Lung (tissue), 11 donors: ENCODE measurements at regions not wholly inside any gene's neighbourhood (a gene's known extent, or its start where the extent isn't known, plus 50 kb on each side); places are given as distances from the start of the nearest gene placed in this dataset.

ENCODE experiments used
- ATAC-seq: fragments of 200-7000 bp; cut with Tn5 transposase; one replicate; pipeline ENCODE4 v1.9.1; 2020; ENCODE audit warnings: moderate number of reproducible peaks; ENCODE audit not compliant: insufficient read depth, low FRiP score
- DNase-seq, 3 donors: peaks; one replicate each; pipeline ENCODE4 v3.0.0-alpha.2; 2013 to 2017
- H3K27ac ChIP-seq, 2 donors: one replicate each; pipeline ENCODE4 v1.5.1; 2013; ENCODE audit warnings: mild to moderate bottlenecking in 2 of 2, moderate library complexity in 2 of 2, control low read depth in 1 of 2, inconsistent platforms in 1 of 2, low read depth in 1 of 2, low read length in 1 of 2
- H3K27me3 ChIP-seq, 3 donors: one replicate each; pipeline ENCODE4 v1.5.1; 2013; ENCODE audit warnings: low read length in 2 of 3; ENCODE audit not compliant: control insufficient read depth in 3 of 3, insufficient read depth in 3 of 3
- H3K36me3 ChIP-seq, 4 donors: one replicate each; pipeline ENCODE4 v1.5.1; 2013; ENCODE audit warnings: low read length in 4 of 4, mild to moderate bottlenecking in 1 of 4, moderate library complexity in 1 of 4; ENCODE audit not compliant: control insufficient read depth in 4 of 4, insufficient read depth in 4 of 4
- H3K4me1 ChIP-seq, 5 donors: one replicate each; pipeline ENCODE4 v1.5.1; 2013; ENCODE audit warnings: low read length in 5 of 5, mild to moderate bottlenecking in 2 of 5, moderate library complexity in 1 of 5; ENCODE audit not compliant: control insufficient read depth in 5 of 5, insufficient read depth in 5 of 5
- H3K4me3 ChIP-seq: one replicate; pipeline ENCODE4 v1.5.1; 2013; ENCODE audit warnings: mild to moderate bottlenecking, control low read depth, moderate library complexity
- H3K9ac ChIP-seq, 2 donors: one replicate each; pipeline ENCODE4 v1.5.1; 2013; ENCODE audit warnings: low read length in 2 of 2, control low read depth in 1 of 2; ENCODE audit not compliant: insufficient read depth in 1 of 2
- H3K9me3 ChIP-seq, 4 donors: one replicate each; pipeline ENCODE4 v1.5.1; 2013; ENCODE audit warnings: low read length in 3 of 4, mild to moderate bottlenecking in 1 of 4, moderate library complexity in 1 of 4; ENCODE audit not compliant: control insufficient read depth in 4 of 4, insufficient read depth in 3 of 4
- CTCF ChIP-seq: IDR thresholded peaks from 2 replicates; pipeline ENCODE4 v1.5.1; 2012; ENCODE audit warnings: mild to moderate bottlenecking; ENCODE audit errors: control extremely low read depth, extremely low read depth
- WGBS, 2 donors: extraction: QIAGEN DNeasy Blood & Tissue Kit; methylation state at CpG; one replicate each; pipeline ENCODE4 v1.1.7; 2013; 5-methylcytosine and 5-hydroxymethylcytosine counted together
- donor health status: control.
- donor health status: control.
- donor health status: Bipolar disorder and iron deficiency.
- donor health status: healthy.
- donor health status: DM: yes; HTN: yes; CAD: no.

GRCh38 chr4:54877006-54877405 is 219.2 kb downstream of the KIT start:
- Histone ChIP-seq H3K4me3 (no peak overlapping the region), H3K4me1 (no peaks in the 10 kb centered on the region), H3K9me3 (no peaks in the 10 kb centered on the region), H3K27ac (no peak overlapping the region), H3K9ac (no peak overlapping the region), H3K36me3 (no peaks in the 10 kb centered on the region), H3K27me3 (no peaks in the 10 kb centered on the region)
- no peak for TF ChIP-seq CTCF
- no peak for DNase-seq
- 95 to 98% methylated on average over 2 of the region's 2 CpGs for WGBS, 2 donors
- ATAC-seq = no peak

DNA sequence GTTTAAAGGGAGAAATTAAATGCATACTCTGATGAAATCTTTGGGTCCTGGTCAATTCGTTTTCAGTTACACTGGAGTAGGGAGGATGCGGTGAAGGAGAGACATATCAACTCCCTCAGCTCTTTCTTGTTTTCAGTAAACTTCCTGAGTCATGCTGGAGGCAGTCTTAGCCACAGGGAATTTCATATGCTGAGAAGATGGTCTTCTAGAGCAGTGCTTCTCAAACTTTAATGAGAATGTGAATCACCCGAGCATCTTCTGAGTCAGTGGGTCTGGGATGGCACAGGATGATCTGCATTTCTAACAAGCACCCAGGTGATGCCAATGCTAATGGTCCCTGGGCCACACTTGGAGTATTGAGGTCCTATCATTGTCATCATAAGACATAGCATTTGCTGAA is 214.5 kb downstream of the KIT start:
- no peak overlapping the region for H3K4me3 ChIP-seq
- no peaks in the 10 kb centered on the region for H3K4me1 ChIP-seq
- 86 to 90% methylated on average over 3 of the region's 3 CpGs for WGBS, 2 donors
- H3K9ac ChIP-seq = no peak overlapping the region
- DNase-seq (no peak), ATAC-seq (no peak)
- H3K9me3 ChIP-seq = no peaks in the 10 kb centered on the region
- H3K27me3 ChIP-seq = no peaks in the 10 kb centered on the region
- no peak for TF ChIP-seq CTCF
- H3K27ac ChIP-seq = no peak overlapping the region
- no peaks in the 10 kb centered on the region for H3K36me3 ChIP-seq

DNA sequence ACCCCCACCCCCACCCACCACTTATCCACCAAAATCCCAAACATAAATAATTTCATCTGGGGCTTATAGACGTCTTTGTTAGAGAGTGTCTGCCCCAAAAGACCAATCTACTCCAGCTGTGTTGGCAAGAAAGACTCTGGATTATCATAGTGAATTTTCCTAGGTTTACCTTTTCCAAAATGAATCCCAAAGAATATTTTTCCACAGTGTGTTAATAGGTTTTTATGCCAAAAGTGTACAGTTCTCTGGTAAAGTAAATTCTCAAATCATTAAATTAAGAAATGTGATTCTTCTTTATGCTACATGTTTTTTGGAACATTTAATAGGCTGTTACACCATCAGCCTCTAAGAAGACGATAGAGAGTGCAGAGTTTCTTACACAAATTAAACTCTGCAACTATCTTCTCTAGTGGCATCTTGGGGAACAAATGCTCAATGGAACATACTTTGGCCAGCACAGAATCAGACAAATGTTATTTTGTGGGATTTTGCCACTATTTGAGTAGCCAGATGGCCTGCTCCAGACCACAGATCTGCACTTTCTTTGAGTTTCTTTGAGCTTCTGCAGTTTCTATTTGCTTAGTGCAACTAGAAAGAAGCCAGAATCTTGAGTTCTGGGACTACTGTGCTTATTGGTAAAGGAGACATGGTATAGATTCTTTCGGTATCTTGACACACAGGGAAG is 206.0 kb downstream of the KIT start:
- no peak overlapping the region for H3K9ac ChIP-seq
- no peak overlapping the region for H3K27ac ChIP-seq
- H3K27me3 ChIP-seq = no peaks in the 10 kb centered on the region
- TF ChIP-seq CTCF = no peak
- H3K4me1 ChIP-seq = peaks cover 0 to 3% (median 0%) of the 10 kb centered on the region in 5 donors
- H3K4me3 ChIP-seq = no peak overlapping the region
- no peaks in the 10 kb centered on the region for H3K9me3 ChIP-seq
- ATAC-seq = no peak
- no peaks in the 10 kb centered on the region for H3K36me3 ChIP-seq
- 88 to 94% methylated on average over 3 of the region's 3 CpGs for WGBS, 2 donors
- no peak for DNase-seq

GRCh38 chr4:54861201-54861600 is 203.4 kb downstream of the KIT start:
- WGBS, 2 donors = 76 to 94% methylated on average over 2 of the region's 2 CpGs

More at GRCh38 chr4:54861201-54861600, 203.4 kb downstream of the KIT start:
- peaks cover 0 to 3% (median 0%) of the 10 kb centered on the region in 5 donors for H3K4me1 ChIP-seq
- no peak for DNase-seq
- no peak overlapping the region for H3K4me3 ChIP-seq
- ATAC-seq = no peak
- H3K9ac ChIP-seq = no peak overlapping the region
- peaks cover 0 to 3% (median 0%) of the 10 kb centered on the region in 3 donors for H3K27me3 ChIP-seq
- H3K27ac ChIP-seq = no peak overlapping the region
- no peaks in the 10 kb centered on the region for H3K36me3 ChIP-seq
- peaks cover 0 to under 1% (median 0%) of the 10 kb centered on the region in 4 donors for H3K9me3 ChIP-seq
- TF ChIP-seq CTCF = no peak
